ENCODE measurements at regions not wholly inside any gene's neighbourhood (a gene's known extent, or its start where the extent isn't known, plus 50 kb on each side); places are given as distances from the start of the nearest gene placed in this dataset.

- TF ChIP-seq EZH2 (IDR thresholded peaks at IDR 0.05; ENCODE audit: insufficient read depth, low read length) (no peak), CTCF (IDR thresholded peaks at IDR 0.05; ENCODE audit: insufficient read depth, low read depth, low read length) (no peak)
- FAIRE-seq (no peak), DNase-seq (ENCODE audit: low read depth) (no peak)
- Histone ChIP-seq H2AFZ (ENCODE audit: low read depth, low read length) (no peak overlapping the region), H4K20me1 (ENCODE audit: insufficient read depth, low read length) (no peaks in the 10 kb centered on the region), H3K9ac (ENCODE audit: low read length) (no peak overlapping the region), H3K4me1 (ENCODE audit: insufficient read depth, low read length) (no peaks in the 10 kb centered on the region), H3K4me2 (ENCODE audit: low read length) (no peak overlapping the region), H3K36me3 (ENCODE audit: insufficient read depth, low read length) (no peaks in the 10 kb centered on the region), H3K79me2 (ENCODE audit: insufficient read depth, low read length) (no peaks in the 10 kb centered on the region), H3K9me3 (ENCODE audit: insufficient read depth, low read depth, low read length) (no peaks in the 10 kb centered on the region), H3K27me3 (ENCODE audit: insufficient read depth, low read length) (peaks cover 3% of the 10 kb centered on the region), H3K27ac (ENCODE audit: low read depth, low read length) (no peak overlapping the region), H3K4me3 (ENCODE audit: insufficient read depth, low read depth, low read length) (no peak overlapping the region)
- Mint-ChIP-seq H3K4me1 (ENCODE audit: low read depth, unreplicated experiment) (peaks cover 3% of the 10 kb centered on the region), H3K9me3 (ENCODE audit: unreplicated experiment) (peaks cover 2% of the 10 kb centered on the region), H3K27ac (ENCODE audit: unreplicated experiment) (no peak overlapping the region), H3K27me3 (ENCODE audit: low read depth, unreplicated experiment) (peaks cover 31% of the 10 kb centered on the region), H3K4me3 (ENCODE audit: unreplicated experiment) (no peak overlapping the region), H3K36me3 (ENCODE audit: low read depth, unreplicated experiment) (peaks cover 1% of the 10 kb centered on the region)
Observed at GRCh38 chr14:99329711-99330315, 57.8 kb upstream of the BCL11B start.

GRCh38 chr14:99327458-99328250, 55.7 kb upstream of the BCL11B start:
- DNase-seq (ENCODE audit: low read depth) (no peak), FAIRE-seq (no peak)
- Mint-ChIP-seq H3K4me3 (ENCODE audit: unreplicated experiment) (no peak overlapping the region), H3K4me1 (ENCODE audit: low read depth, unreplicated experiment) (peaks cover 3% of the 10 kb centered on the region), H3K27me3 (ENCODE audit: low read depth, unreplicated experiment) (peaks cover 28% of the 10 kb centered on the region), H3K27ac (ENCODE audit: unreplicated experiment) (no peak overlapping the region), H3K36me3 (ENCODE audit: low read depth, unreplicated experiment) (peaks cover 1% of the 10 kb centered on the region), H3K9me3 (ENCODE audit: unreplicated experiment) (peaks cover 2% of the 10 kb centered on the region)
- no peak overlapping the region for H3K4me3 ChIP-seq (ENCODE audit: insufficient read depth, low read depth, low read length)
- no peak overlapping the region for H3K27ac ChIP-seq (ENCODE audit: low read depth, low read length)
- H3K9me3 ChIP-seq (ENCODE audit: insufficient read depth, low read depth, low read length) = no peaks in the 10 kb centered on the region
- H3K4me1 ChIP-seq (ENCODE audit: insufficient read depth, low read length) = no peaks in the 10 kb centered on the region
- no peak for TF ChIP-seq EZH2 (IDR thresholded peaks at IDR 0.05; ENCODE audit: insufficient read depth, low read length)
- no peak for TF ChIP-seq CTCF (IDR thresholded peaks at IDR 0.05; ENCODE audit: insufficient read depth, low read depth, low read length)
- H2AFZ ChIP-seq (ENCODE audit: low read depth, low read length) = no peak overlapping the region
- H4K20me1 ChIP-seq (ENCODE audit: insufficient read depth, low read length) = no peaks in the 10 kb centered on the region
- no peak overlapping the region for H3K4me2 ChIP-seq (ENCODE audit: low read length)
- H3K27me3 ChIP-seq (ENCODE audit: insufficient read depth, low read length) = no peaks in the 10 kb centered on the region
- H3K79me2 ChIP-seq (ENCODE audit: insufficient read depth, low read length) = no peaks in the 10 kb centered on the region
- no peaks in the 10 kb centered on the region for H3K36me3 ChIP-seq (ENCODE audit: insufficient read depth, low read length)
- H3K9ac ChIP-seq (ENCODE audit: low read length) = no peak overlapping the region

GRCh38 chr14:99327050-99327449, 55.1 kb upstream of the BCL11B start:
- H3K27me3 ChIP-seq (ENCODE audit: insufficient read depth, low read length) = no peaks in the 10 kb centered on the region
- no peaks in the 10 kb centered on the region for H3K4me1 ChIP-seq (ENCODE audit: insufficient read depth, low read length)
- no peak overlapping the region for H3K4me3 ChIP-seq (ENCODE audit: insufficient read depth, low read depth, low read length)
- H4K20me1 ChIP-seq (ENCODE audit: insufficient read depth, low read length) = no peaks in the 10 kb centered on the region
- Mint-ChIP-seq H3K36me3 (ENCODE audit: low read depth, unreplicated experiment) (peaks cover 1% of the 10 kb centered on the region), H3K9me3 (ENCODE audit: unreplicated experiment) (peaks cover 2% of the 10 kb centered on the region), H3K27ac (ENCODE audit: unreplicated experiment) (no peak overlapping the region), H3K4me3 (ENCODE audit: unreplicated experiment) (no peak overlapping the region), H3K4me1 (ENCODE audit: low read depth, unreplicated experiment) (peaks cover 3% of the 10 kb centered on the region), H3K27me3 (ENCODE audit: low read depth, unreplicated experiment) (peaks cover 33% of the 10 kb centered on the region)
- H3K9ac ChIP-seq (ENCODE audit: low read length) = no peak overlapping the region
- no peak for TF ChIP-seq CTCF (IDR thresholded peaks at IDR 0.05; ENCODE audit: insufficient read depth, low read depth, low read length)
- H3K4me2 ChIP-seq (ENCODE audit: low read length) = no peak overlapping the region
- H3K36me3 ChIP-seq (ENCODE audit: insufficient read depth, low read length) = no peaks in the 10 kb centered on the region
- H3K27ac ChIP-seq (ENCODE audit: low read depth, low read length) = no peak overlapping the region
- H3K9me3 ChIP-seq (ENCODE audit: insufficient read depth, low read depth, low read length) = no peaks in the 10 kb centered on the region
- FAIRE-seq = no peak
- H2AFZ ChIP-seq (ENCODE audit: low read depth, low read length) = no peak overlapping the region
- no peak for DNase-seq (ENCODE audit: low read depth)
- H3K79me2 ChIP-seq (ENCODE audit: insufficient read depth, low read length) = no peaks in the 10 kb centered on the region

Data from astrocyte (in vitro differentiated cells and primary cell).